HEK293 (cell line): ENCODE measurements at regions not wholly inside any gene's neighbourhood (a gene's known extent, or its start where the extent isn't known, plus 50 kb on each side); places are given as distances from the start of the nearest gene placed in this dataset.

Source experiments
- CTCF ChIA-PET: fragments of 350-600 bp; formaldehyde crosslinking; extraction: SDS; loops from one replicate; lab custom pipeline; 2021; ENCODE audit warnings: antibody characterized with exemption; lab: Yijun Ruan, JAX
- POLR2A ChIA-PET: fragments of 300-600 bp; formaldehyde crosslinking; extraction: SDS; loops from one replicate; lab custom pipeline; 2020; ENCODE audit warnings: antibody characterized with exemption, inconsistent platforms; lab: Yijun Ruan, JAX
- H3K27ac ChIP-seq: fragments of 200-500 bp; sonication (Bioruptor generic); 2 replicates; pipeline ENCODE4 v1.5.1; 2014; ENCODE audit warnings: low read depth, low read length, control low read depth, inconsistent platforms; ENCODE audit errors: extremely low read depth
- H3K36me3 ChIP-seq, 2 experiments: fragments of 200-500 bp in 1 of 2; sonication (Bioruptor generic) in 1 of 2; 1 replicate in 1 of 2; 2 replicates in 1 of 2; pipeline ENCODE4 v1.5.1; 2014 to 2017; ENCODE audit warnings: inconsistent platforms in 2 of 2, low read length in 2 of 2; ENCODE audit not compliant: control insufficient read depth in 2 of 2, insufficient read depth in 1 of 2
- H3K4me1 ChIP-seq: fragments of 200-500 bp; sonication (Bioruptor generic); 2 replicates; pipeline ENCODE4 v1.5.1; 2014; ENCODE audit warnings: mild to moderate bottlenecking, low read length, inconsistent platforms; ENCODE audit not compliant: control insufficient read depth, insufficient read depth
- H3K4me3 ChIP-seq: 2 replicates; pipeline ENCODE4 v1.5.1; 2011; ENCODE audit warnings: low read depth, mild to moderate bottlenecking, control low read depth, low read length, moderate library complexity
- H3K9me3 ChIP-seq: fragments of 200-500 bp; sonication (Bioruptor generic); 2 replicates; pipeline ENCODE4 v1.5.1; 2014; ENCODE audit warnings: low read depth, low read length, inconsistent platforms; ENCODE audit not compliant: control insufficient read depth, insufficient read depth
- BCL6B ChIP-seq: fragments of 450-650 bp; formaldehyde crosslinking; IDR thresholded peaks from 2 replicates; pipeline ENCODE4 v1.5.1; 2017; ENCODE audit warnings: missing biosample characterization, missing genetic modification characterization
- IKZF3 ChIP-seq: fragments of 450-650 bp; IDR thresholded peaks from 2 replicates; pipeline ENCODE4 v1.5.0; 2018; ENCODE audit warnings: missing biosample characterization, mild to moderate bottlenecking, missing genetic modification characterization, moderate library complexity
- INSM2 ChIP-seq: fragments of 450-650 bp; formaldehyde crosslinking; IDR thresholded peaks from 2 replicates; pipeline ENCODE4 v1.5.1; 2016; ENCODE audit warnings: missing biosample characterization, missing genetic modification characterization
- OSR2 ChIP-seq: fragments of 450-650 bp; formaldehyde crosslinking; IDR thresholded peaks from 2 replicates; pipeline ENCODE4 v1.5.1; 2016; ENCODE audit warnings: missing biosample characterization, missing genetic modification characterization
- RBAK ChIP-seq: fragments of 450-650 bp; formaldehyde crosslinking; IDR thresholded peaks from 2 replicates; pipeline ENCODE4 v1.5.1; 2016; ENCODE audit warnings: missing biosample characterization, missing genetic modification characterization
- SCRT2 ChIP-seq: fragments of 450-650 bp; formaldehyde crosslinking; IDR thresholded peaks from 2 replicates; pipeline ENCODE4 v1.5.1; 2016; ENCODE audit warnings: missing biosample characterization, missing genetic modification characterization
- ZBTB48 ChIP-seq: fragments of 450-650 bp; formaldehyde crosslinking; IDR thresholded peaks from 2 replicates; pipeline ENCODE4 v1.5.1; 2016; ENCODE audit warnings: missing biosample characterization, missing genetic modification characterization
- ZIC2 ChIP-seq: fragments of 450-650 bp; formaldehyde crosslinking; IDR thresholded peaks from 2 replicates; pipeline ENCODE4 v1.5.1; 2016; ENCODE audit warnings: missing biosample characterization, missing genetic modification characterization
- ZNF10 ChIP-seq: fragments of 450-650 bp; formaldehyde crosslinking; IDR thresholded peaks from 2 replicates; pipeline ENCODE4 v1.5.1; 2017; ENCODE audit warnings: missing biosample characterization, missing genetic modification characterization
- ZNF133 ChIP-seq: fragments of 450-650 bp; formaldehyde crosslinking; IDR thresholded peaks from 2 replicates; pipeline ENCODE4 v1.5.1; 2016; ENCODE audit warnings: missing biosample characterization, missing genetic modification characterization
- ZNF404 ChIP-seq: fragments of 450-650 bp; formaldehyde crosslinking; IDR thresholded peaks from 2 replicates; pipeline ENCODE4 v1.5.1; 2017; ENCODE audit warnings: missing biosample characterization, missing genetic modification characterization
- ZNF449 ChIP-seq: fragments of 450-650 bp; formaldehyde crosslinking; IDR thresholded peaks from 2 replicates; pipeline ENCODE4 v1.5.1; 2017; ENCODE audit warnings: missing biosample characterization, mild to moderate bottlenecking, missing genetic modification characterization, moderate library complexity
- ZNF510 ChIP-seq: fragments of 450-650 bp; formaldehyde crosslinking; IDR thresholded peaks from 2 replicates; pipeline ENCODE4 v1.5.1; 2018; ENCODE audit warnings: mild to moderate bottlenecking, missing genetic modification characterization, missing biosample characterization; ENCODE audit not compliant: insufficient replicate concordance
- ZNF513 ChIP-seq: fragments of 450-650 bp; IDR thresholded peaks from 2 replicates; pipeline ENCODE4 v1.5.1; 2018; ENCODE audit warnings: missing biosample characterization, missing genetic modification characterization
- ZNF514 ChIP-seq: fragments of 450-650 bp; formaldehyde crosslinking; IDR thresholded peaks from 2 replicates; pipeline ENCODE4 v1.5.1; 2016; ENCODE audit warnings: missing biosample characterization, missing genetic modification characterization
- ZNF621 ChIP-seq: fragments of 450-650 bp; formaldehyde crosslinking; IDR thresholded peaks from 2 replicates; pipeline ENCODE4 v1.5.1; 2017; ENCODE audit warnings: missing biosample characterization, missing genetic modification characterization
- ZNF639 ChIP-seq: fragments of 450-650 bp; formaldehyde crosslinking; IDR thresholded peaks from 2 replicates; pipeline ENCODE4 v1.5.1; 2016; ENCODE audit warnings: missing biosample characterization, missing genetic modification characterization
- ZNF791 ChIP-seq: fragments of 450-650 bp; formaldehyde crosslinking; IDR thresholded peaks from 2 replicates; pipeline ENCODE4 v1.5.1; 2016; ENCODE audit warnings: missing biosample characterization, missing genetic modification characterization

GRCh38 chr3:3627114-3627513, 172.1 kb upstream of the LRRN1 start:
- Histone ChIP-seq H3K4me1 (no peaks in the 10 kb centered on the region), H3K4me3 (no peak overlapping the region), H3K36me3 (no peaks in the 10 kb centered on the region), H3K9me3 (no peaks in the 10 kb centered on the region), H3K27ac (no peak overlapping the region)
- ChIA-PET POLR2A (no interaction called here), CTCF (no interaction called here)
- no peak for TF ChIP-seq IKZF3
- no peak for TF ChIP-seq ZNF404 (tag by site-specific recombination)
- TF ChIP-seq OSR2 (tag by site-specific recombination), result no peak
- no peak for TF ChIP-seq ZNF514
- TF ChIP-seq ZNF621 (tag by site-specific recombination), result no peak
- no peak for TF ChIP-seq ZNF513 (tag by site-specific recombination)
- TF ChIP-seq SCRT2, result no peak
- TF ChIP-seq ZNF510 (tag by site-specific recombination), result no peak
- TF ChIP-seq INSM2, result no peak
- no peak for TF ChIP-seq ZNF133 (tag by site-specific recombination)
- no peak for TF ChIP-seq ZIC2 (tag by site-specific recombination)
- TF ChIP-seq ZNF639 (tag by site-specific recombination), result no peak
- no peak for TF ChIP-seq BCL6B (tag by site-specific recombination)

GRCh38 chr3:3625544-3626271, 173.5 kb upstream of the LRRN1 start:
- Histone ChIP-seq H3K9me3 (no peaks in the 10 kb centered on the region), H3K27ac (no peak overlapping the region), H3K4me3 (no peak overlapping the region), H3K4me1 (no peaks in the 10 kb centered on the region), H3K36me3 (no peaks in the 10 kb centered on the region)
- TF ChIP-seq SCRT2 (0 out of 2 replicates have a peak, but pooled peaks have one; percentile 37), RBAK (tag by site-specific recombination) (no peak)
- ChIA-PET POLR2A (no interaction called here), CTCF (no interaction called here)

GRCh38 chr3:3619815-3620214, 179.4 kb upstream of the LRRN1 start:
- ChIA-PET CTCF (no interaction called here), POLR2A (no interaction called here)
- no peaks in the 10 kb centered on the region for H3K4me1 ChIP-seq
- H3K9me3 ChIP-seq, result no peaks in the 10 kb centered on the region
- peak; percentile 96 for TF ChIP-seq ZNF513 (tag by site-specific recombination)
- TF ChIP-seq ZNF10 (tag by site-specific recombination), result no peak
- TF ChIP-seq ZNF791 (tag by site-specific recombination), result no peak
- no peak for TF ChIP-seq ZBTB48
- TF ChIP-seq ZNF449 (tag by site-specific recombination), result no peak
- H3K4me3 ChIP-seq, result no peak overlapping the region
- no peaks in the 10 kb centered on the region for H3K36me3 ChIP-seq
- no peak overlapping the region for H3K27ac ChIP-seq
